ENCODE measurements at regions not wholly inside any gene's neighbourhood (a gene's known extent, or its start where the extent isn't known, plus 50 kb on each side); places are given as distances from the start of the nearest gene placed in this dataset.
"Not testable (repeated sequence)": the region's sequence is repeated elsewhere in the genome, so short reads cannot be mapped to it uniquely, and the experiment has no call there.

DNA sequence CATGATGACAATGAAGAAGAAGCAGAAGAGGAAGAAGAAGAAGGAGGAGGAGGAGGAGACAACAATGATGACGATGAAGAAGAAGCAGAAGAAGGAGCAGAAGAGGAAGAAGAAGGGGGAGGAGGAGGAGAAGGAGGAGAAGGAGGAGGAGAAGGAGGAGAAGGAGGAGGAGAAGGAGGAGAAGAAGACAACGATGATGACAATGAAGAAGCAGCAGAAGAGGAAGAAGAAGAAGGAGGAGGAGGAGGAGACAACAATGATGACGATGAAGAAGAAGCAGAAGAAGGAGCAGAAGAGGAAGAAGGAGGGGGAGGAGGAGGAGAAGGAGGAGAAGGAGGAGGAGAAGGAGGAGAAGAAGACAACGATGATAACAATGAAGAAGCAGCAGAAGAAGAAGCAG, 451.9 kb upstream of the ZNF507 start:
- TF ChIP-seq, protein P1, sequence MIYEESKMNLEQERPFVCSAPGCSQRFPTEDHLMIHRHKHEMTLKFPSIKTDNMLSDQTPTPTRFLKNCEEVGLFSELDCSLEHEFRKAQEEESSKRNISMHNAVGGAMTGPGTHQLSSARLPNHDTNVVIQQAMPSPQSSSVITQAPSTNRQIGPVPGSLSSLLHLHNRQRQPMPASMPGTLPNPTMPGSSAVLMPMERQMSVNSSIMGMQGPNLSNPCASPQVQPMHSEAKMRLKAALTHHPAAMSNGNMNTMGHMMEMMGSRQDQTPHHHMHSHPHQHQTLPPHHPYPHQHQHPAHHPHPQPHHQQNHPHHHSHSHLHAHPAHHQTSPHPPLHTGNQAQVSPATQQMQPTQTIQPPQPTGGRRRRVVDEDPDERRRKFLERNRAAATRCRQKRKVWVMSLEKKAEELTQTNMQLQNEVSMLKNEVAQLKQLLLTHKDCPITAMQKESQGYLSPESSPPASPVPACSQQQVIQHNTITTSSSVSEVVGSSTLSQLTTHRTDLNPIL (CRISPR knock-in tag; IDR thresholded peaks at IDR 0.05; ENCODE audit: low read depth), result not testable (repeated sequence)
- TF ChIP-seq POU6F1 (CRISPR knock-in tag; IDR thresholded peaks at IDR 0.05; ENCODE audit: borderline replicate concordance, low read depth); ZNF565 (CRISPR knock-in tag; conservative IDR thresholded peaks at IDR 0.05; ENCODE audit: low read depth); TSHZ2 (CRISPR knock-in tag; IDR thresholded peaks at IDR 0.05); ZC3H10 (CRISPR knock-in tag; IDR thresholded peaks at IDR 0.05); CSDC2 (CRISPR knock-in tag; IDR thresholded peaks at IDR 0.05); RARB (CRISPR knock-in tag; IDR thresholded peaks at IDR 0.05); PATZ1 (CRISPR knock-in tag; IDR thresholded peaks at IDR 0.05; ENCODE audit: borderline replicate concordance); ARNTL (CRISPR knock-in tag; IDR thresholded peaks at IDR 0.05; ENCODE audit: borderline replicate concordance, low read depth); ZFP3 (CRISPR knock-in tag; IDR thresholded peaks at IDR 0.05); BACH2 (CRISPR knock-in tag; IDR thresholded peaks at IDR 0.05; ENCODE audit: borderline replicate concordance); PPARA (CRISPR knock-in tag; IDR thresholded peaks at IDR 0.05; ENCODE audit: borderline replicate concordance): not testable (repeated sequence)
- TF ChIP-seq, protein P2, sequence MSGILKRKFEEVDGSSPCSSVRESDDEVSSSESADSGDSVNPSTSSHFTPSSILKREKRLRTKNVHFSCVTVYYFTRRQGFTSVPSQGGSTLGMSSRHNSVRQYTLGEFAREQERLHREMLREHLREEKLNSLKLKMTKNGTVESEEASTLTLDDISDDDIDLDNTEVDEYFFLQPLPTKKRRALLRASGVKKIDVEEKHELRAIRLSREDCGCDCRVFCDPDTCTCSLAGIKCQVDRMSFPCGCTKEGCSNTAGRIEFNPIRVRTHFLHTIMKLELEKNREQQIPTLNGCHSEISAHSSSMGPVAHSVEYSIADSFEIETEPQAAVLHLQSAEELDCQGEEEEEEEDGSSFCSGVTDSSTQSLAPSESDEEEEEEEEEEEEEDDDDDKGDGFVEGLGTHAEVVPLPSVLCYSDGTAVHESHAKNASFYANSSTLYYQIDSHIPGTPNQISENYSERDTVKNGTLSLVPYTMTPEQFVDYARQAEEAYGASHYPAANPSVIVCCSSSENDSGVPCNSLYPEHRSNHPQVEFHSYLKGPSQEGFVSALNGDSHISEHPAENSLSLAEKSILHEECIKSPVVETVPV (CRISPR knock-in tag; IDR thresholded peaks at IDR 0.05), result not testable (repeated sequence)
